ENCODE measurements at regions not wholly inside any gene's neighbourhood (a gene's known extent, or its start where the extent isn't known, plus 50 kb on each side); places are given as distances from the start of the nearest gene placed in this dataset.

DNA sequence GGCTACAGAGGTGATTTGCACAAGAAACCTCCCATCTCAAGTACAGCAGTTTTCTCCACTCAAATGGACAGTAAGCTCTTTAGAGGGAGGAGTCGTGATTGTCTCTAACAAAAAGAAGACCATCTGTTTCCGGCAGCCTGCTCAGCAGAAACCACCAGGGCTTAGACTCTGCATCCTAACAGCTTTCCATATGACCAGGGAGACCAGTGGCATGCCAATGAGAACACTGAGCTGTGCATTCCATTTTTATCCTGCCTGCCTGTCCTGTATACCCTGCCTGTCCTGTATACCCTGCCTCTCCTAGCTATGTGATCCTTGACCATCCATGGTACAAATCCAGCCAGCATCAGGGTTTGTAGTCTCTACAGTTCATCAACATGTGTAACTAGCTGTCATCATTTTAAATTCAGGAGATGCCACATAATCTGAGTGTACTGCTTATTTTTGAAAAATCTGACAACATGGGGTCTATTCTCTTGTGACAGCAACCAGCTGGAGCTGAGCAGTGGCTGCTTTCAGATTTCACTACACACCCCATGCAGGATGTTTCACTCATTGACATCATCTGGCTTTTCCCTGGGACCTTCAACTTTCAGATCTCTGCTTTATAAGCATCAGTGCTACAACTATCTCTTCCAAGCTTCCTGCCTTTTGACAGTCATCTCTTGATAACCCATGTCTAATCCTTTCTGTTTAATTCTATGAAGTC is 50.5 kb upstream of the POU2AF2 start:
- no peak for DNase-seq

DNA sequence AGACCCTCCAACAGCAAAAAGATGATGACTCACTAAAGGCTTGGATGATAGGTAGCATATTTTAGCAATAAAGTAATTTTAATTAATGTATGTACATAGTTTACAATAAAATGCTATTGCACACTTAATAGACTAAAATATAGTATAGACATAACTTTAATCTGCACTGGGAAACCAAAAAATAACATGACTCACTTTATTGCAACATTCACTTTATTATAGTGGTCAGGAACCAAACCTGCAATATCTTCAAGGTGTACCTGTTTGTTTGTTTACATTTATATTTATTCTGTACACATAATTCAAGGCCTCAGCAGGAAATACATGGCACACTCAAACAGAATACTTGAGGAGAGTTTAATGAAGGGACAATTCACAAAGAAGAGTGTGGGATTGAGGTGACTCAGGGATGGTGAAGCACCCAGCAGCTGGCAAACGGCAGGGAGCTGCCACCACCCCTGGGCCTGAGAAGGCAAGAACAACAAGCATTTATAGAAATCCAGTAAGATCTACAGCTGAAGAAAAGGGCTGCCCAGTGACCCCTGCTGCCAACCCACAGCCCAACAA is 51.5 kb upstream of the POU2AF2 start:
- DNase-seq, result no peak

DNA sequence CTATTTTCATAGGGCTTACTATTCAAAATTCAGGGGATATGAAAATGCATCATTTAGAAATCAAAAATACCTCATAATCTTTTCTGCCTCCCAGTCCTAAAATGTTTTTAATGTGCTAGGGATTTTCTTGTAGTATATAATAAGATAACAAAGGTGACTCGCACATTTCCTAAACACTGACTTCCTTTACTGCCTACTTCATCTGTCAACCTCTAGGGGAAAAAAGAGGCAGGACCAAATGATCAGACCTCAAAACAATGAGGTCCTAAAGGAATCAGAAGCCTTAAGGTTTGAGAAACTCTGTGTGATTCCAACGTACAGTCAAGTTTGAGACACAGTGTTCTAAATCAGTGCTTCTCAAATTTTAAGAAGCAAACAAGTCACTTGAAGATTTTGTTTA is 56.1 kb upstream of the POU2AF2 start:
- DNase-seq, result no peak

DNA sequence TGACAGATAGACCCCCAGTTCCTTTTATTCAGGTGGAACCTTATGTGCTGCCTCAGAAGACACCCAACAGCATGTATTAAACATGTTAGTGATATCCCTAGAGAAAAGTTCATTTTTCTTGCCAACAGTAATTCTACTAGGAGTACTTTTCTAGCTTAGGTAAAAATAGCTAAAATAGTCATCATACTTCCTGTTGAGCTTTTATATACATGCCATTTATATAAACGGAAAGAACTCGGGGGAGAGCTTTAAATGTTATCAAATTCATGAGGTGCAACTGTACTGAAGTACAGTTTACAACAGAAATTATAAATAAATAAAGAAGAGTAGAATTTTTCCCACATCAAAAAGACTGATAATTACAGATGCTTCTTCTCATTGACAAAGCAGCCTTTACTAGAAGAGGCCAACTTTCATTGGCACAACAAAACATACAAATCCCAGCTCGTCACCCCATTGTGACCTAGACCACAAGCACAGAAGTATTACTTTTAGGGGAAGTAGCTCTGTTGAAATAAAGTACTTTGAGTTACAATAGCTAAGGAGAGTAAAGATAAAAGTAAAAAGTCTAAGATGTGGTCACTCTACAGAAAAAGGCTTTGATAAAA is 59.1 kb upstream of the POU2AF2 start:
- no peak for DNase-seq

DNA sequence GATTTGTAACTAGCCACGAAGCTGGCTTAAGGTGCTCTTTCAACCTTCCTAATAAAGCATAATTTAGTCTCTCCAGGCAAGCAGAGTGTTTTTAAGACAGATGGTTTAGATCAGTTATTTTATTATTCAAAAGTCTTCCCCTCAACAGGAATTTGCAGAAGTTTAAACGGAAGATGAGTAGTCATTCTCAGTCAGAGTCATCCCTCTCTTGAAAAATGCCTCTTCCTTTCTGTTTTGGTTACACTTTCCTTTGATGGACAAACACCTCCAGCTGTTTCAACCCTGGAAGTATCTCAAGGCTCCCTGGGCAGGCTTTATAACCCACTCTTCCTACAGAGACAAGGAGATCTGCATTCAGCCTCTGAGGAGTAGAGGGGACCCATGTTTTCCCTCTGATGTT is 60.3 kb upstream of the POU2AF2 start:
- DNase-seq, result no peak

DNA sequence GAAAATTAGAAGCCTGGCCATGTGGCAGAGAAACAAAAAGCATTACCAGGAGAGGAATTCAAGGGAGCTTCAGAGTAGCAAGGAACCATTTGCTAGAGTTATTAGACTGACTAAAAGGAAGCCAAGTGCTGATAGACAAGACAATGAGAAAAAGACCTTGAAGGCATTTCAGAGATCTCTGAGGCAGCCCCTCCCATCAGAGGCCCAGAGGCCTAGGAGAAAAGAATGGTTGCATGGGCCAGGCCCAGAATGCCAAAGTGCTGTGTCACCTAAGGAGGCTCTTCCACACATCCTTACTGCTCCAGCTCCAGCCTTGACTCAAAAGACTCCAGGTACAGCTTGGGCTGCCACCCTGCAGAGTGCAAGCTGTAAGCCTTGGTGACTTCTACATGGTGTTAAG is 61.8 kb upstream of the POU2AF2 start:
- no peak for DNase-seq

DNA sequence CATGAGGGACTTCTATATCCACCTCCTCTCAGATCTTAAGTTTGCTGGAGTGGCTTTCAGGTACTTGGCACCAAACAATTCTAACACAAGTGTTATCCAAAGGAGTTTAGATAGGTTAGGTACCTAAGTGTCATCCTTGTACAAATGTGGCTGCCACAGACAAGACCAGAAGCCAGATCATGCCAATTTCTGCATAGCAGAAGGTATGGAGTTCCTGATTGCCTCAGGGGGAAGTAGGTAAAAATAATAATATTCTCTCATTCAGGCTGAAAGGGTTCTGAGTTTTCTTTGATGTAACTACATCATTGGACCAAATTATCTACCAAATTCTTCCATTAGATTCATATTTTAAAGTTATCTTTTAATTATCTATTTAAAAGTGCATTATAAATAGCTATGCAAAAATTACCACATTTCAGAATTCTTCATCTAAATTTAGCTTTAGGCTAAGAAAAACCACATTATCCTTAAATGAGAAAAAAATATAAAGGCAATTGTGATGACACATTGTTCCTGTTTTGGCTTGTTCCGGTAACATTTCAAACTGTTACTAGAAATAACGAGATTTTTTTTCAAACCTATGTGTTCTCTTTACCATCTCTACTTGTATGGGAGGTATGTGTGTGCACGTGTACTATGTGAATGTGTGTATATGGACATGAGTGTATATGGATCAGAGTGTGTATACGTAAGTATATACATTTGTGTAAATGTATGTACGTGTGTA is 66.2 kb upstream of the POU2AF2 start:
- no peak for DNase-seq

DNA sequence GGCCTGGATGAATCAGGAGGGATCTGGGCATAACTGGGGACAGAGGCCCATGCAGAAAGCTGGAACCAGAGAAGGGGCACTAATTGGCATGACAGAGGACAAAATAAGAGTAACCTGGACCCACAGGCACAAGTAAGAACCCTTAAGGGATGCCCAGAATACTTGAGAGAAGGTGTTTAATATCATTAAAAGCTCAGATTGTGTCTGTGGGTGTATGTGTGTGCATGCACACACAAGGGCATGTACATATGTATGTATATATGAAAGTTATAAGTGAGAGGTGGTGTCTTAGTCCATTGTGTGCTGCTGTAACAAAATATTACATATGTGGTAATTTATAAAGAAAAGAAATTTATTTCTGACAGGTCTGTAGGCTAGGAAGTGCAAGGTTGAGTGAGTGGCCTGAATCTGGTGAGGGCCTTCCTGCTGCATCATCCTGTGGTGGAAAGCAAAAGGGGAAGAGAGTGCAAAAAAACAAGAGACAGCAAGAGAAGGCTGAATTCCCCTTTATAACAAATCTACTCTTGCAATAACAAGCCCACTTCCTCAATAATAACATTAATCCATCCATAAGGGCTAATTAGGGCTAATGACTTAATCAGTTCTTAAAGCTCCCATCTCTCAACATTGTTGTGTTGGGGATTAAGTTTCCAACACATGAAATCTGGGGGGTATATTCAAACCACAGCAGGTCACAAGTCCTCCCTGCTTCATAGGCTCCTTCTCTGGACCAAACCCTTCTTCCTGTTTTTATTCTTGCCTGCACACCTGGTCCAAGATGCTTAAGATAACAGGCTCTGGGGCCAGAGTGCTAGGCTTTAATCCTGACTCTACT is 68.3 kb upstream of the POU2AF2 start:
- no peak for DNase-seq

DNA sequence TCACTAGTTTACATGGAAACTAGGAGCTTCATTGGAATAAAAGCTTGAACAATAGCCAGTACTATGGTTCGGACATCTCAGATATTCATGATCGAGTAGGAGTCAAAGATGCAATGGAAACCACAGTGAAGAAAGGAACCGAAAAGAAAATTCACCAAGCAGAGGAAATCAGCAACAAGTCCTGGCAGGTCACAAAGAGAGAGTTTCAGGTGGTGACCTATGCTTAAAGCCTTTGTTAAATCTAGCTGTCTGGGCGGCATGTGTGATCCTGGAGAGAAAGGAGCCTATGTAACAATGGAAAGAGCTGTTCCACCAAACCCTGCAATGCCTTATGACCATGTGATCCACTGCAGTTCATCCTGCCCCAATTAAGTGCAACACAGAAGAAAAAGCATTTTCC is 68.9 kb upstream of the POU2AF2 start:
- DNase-seq, result no peak

DNA sequence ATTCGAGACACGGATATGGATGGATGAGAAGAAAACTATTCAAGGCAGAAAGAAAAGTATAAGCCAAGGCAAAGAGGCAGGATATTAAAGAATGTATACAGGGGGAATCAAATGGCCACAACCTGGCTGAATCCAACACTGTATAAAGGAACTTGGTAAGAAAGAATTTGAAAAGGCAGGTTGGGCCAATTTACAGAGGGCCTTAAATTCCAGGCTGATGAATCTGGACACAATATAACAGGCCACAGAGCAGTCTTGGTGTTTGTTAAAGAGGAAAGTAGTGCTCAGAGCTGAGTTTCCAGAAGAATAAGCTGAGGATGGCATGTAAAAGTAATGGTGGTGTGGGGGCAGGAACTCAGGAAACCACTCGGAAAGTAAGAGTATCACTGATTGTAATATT is 72.3 kb upstream of the POU2AF2 start:
- no peak for DNase-seq

DNA sequence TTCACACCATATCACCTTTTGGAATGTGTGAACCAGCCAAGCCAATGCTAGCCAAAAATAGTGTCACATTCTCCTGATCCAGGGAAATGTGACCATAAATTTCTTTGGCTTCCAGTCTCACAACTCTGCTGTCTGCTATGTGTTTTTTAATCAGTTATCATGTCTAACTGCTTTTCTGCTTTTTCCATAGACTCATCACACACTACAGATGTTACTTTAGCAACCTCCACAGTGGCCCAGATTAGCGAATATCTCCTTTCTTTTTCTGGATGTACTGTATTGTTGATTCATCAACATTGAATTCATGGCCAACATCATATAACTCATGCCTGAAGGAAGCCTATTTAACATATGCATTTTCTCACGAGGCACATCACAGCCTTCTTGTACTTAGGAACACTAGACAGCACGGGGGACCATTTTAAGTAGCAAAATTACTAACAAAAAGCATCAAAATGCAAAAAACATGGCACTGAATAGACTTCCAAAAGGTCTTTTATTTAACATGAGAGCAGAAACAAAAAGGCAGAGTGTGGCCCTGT is 73.1 kb upstream of the POU2AF2 start:
- no peak for DNase-seq

DNA sequence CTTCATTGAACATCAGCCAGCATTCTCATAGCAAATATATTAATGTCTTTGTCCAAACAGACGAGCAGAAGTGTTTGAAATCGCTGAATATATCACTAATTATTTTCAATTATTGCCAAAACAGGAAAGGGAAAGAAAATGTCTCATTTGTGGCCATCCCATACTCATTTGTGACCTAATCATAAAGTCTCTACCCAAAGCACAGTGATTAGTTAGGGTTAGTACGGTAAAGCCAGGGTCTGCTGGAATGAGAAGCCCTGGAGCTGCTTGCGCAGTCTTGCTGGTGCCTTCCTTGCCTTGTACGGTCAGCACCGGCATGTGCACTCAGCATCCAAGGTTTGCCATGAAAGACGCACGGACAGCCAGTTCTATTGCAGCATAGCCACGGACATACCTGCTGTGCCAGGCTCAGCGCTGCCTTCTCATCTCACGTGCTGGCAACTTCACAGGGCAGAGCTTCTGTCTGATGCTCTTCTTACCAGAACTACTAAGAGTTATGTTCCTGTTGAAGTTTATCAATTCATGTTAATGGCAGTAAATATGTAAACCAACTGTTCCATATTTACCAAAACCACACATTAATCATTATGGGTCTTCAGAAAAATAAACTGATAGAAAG is 74.7 kb upstream of the POU2AF2 start:
- no peak for DNase-seq

DNA sequence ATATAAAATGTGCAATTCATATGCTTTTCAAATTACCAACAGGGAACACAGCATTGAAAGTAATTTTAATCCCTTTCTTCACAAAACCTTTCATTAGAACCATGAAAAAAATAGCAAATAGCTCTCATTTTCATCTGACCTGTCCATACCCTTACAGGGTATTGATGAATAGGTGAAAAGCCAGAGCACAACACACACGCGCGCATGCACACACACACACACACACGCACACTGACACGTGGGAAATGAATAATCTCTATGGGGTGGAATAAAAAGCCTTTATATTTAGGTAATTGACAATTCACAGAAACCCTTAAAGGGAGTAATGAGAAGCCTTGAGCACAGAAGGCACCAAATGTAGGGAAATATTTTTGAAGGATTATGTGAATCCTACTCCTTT is 76.2 kb upstream of the POU2AF2 start:
- DNase-seq, result no peak

DNA sequence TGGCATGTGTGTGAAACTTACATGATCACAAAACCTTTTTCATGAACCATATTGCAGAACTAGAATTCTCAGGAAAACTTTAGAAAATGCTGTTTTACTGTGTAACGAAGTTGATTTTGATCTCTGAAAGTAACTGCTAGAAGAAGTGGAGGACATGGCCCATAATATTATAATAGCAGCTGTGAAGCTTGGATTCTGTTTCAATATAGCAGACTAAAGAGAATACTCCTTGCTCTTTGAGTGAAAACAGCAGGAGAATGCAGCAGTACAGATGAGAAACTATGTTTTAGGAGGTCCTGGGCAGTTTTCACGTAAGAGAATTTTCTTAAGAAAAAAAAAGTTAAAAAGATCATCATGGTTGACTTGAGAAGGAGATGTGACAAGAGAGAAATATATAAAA is 76.7 kb upstream of the POU2AF2 start:
- no peak for DNase-seq

DNA sequence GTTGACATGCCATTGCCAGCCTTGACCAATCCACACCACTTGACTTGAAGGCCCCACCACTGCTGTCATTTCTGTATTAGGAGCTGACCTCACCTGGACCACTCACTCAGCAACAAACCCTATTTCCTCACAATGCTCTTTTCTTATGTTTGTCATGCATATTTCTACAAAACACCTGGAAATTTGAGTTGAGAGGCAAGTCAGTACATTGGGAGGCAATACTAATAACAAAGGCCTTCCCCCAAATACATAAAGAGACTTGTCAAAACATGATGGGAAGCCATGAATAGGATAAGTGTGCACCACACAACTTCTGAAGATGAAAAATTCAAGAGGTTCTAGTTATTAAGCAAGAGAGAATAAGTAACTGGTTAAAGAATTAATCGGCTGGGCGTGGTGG is 77.9 kb upstream of the POU2AF2 start:
- DNase-seq, result no peak

DNA sequence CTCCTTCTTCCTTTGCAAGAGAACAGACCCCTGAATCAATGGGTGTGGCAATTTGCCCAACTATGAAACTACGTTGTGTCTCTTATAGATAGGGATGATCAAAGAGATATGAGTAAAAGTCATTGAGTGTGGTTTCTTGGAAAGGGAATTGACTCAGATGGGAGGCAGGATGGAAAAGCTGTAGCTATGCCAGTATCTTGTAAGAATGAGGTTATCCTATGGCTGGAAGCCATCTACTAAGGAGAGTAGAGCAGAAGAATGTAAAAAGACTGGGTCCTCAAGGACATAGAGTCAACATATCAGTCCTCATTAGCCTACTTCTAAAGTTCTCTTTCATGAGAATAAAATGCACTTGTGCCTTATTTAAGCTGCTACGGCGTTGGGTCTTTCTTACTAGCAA is 78.9 kb upstream of the POU2AF2 start:
- DNase-seq, result no peak

DNA sequence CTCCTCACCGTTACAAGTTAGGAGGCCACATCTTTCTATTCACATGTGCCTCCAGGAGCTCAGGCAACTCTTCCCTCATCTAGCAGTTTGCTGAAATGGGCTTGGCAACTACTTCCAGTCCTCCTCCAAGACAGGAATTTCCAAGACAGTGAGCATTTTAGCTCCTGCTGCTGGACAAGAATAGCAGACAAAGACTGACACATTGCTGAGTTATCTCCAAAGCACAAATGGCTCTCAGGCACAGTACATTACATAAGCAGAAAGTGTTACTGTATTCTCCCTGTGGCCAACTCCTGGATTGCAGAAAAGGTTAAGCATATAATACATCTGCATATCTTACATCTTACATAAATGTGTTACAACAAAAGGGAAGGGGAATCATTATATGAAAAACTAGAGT is 83.2 kb upstream of the POU2AF2 start:
- no peak for DNase-seq

DNA sequence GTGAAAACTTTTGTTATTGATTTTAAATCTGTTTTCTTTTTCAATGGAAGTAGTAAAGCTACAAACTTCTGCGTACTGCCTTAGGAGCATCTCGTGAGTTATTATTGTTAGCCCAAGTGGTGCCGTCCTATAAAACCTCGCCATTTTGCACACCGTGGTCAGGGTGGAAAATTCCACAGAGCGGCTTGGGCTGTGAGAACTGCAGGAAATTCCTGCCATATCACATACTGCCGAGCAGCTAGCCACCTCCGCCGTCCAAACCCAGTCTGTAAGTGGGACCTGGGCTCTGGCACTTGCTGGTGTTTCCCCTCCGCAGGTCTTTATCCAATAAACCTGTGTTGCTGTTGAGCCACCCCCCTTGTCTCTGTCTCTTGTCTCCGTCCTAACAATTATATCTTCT is 88.0 kb upstream of the POU2AF2 start:
- DNase-seq, result no peak

DNA sequence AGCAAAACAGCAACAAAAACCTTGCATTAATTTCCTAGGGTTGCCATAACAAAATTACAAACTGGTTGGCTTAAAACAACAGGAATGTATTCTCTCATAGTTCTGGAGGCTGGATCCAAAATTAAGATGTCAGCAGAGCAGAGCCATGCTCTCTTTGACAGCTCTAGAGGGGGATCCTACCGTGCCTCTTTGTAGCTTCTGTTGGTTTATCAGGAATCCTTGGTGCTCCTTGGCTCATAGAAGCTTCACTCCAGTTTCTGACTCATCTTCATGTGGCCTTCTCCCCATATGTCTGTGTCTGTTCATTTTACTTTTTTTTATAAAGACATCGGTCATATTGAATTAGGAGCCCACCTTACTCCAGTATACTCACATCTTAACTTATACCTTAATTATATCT is 90.5 kb upstream of the POU2AF2 start:
- no peak for DNase-seq

DNA sequence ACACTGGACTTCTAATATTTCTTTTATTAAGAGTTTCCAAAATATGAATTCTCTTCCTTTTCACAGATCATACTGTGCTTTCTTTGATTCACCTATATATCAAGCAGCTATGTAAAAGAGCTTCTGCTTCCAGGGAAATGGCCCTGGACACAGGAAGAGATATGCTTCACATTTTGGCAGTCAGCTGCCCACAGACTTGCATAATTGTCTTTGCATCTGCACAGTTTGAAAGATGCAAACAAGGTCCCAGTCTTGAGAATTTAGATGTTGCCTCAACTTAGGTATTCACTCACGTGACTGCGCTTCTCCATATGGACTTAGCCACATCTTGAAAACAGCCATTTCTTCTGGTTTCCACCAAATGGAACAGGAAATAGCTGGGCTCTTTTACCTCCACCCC is 92.3 kb upstream of the POU2AF2 start:
- DNase-seq, result no peak

DNA sequence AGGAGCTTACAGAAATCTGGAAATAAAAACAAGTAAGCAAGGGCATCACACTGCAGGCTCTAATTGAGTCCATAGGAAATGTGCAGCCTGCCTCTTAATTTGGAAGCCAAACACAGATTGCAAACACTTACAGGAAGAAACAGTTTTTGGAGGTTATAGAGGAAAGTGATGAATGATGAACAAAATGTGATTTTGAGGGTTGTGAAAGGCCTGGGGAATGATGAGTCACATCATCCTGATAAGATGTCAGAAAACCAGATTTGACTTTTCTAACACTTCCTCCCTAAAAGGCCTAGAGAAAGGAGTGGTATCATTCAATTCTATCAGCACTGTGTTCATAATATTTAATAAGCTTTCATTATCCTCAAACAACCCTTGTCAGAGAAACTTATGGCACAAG is 96.6 kb upstream of the POU2AF2 start:
- DNase-seq, result no peak

DNA sequence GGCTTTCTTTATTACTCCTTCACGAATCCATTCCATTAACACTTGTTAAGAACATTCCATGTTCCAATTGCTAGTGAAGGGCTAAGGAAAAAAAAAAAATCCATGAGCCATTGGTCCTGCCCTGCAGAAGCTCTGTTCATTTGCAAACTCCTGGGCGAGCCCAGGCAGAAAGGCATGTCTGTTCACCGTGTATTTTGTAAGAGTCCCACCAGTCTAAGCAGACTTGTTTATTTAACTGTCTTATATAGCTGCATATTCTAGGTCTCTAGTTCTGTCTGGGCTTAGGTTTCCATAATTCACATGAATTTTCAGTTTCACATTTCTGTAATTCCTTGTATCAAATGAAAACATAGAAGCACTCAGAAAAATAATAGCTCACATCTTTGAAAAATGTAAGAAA is 97.4 kb upstream of the POU2AF2 start:
- DNase-seq, result no peak

DNA sequence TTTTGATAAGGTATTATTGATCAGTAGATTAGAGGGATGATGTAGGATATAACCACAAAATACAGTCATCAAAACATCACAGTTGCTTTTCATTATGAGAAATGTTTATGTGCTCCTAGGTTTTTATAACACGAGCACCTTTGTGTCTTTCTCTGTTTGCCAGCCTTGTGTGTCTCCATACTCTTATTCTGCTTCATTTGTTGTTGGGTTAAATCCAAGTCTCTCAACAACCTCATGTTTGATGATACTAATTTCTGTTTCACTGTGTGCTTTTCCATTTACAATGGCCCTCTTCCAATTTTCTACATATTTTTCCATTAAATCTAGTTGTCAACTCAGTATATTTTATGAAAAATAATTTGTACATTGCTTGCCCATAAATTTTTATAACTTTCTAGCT is 107.7 kb upstream of the POU2AF2 start:
- DNase-seq, result peak; percentile 30

Data from NCI-H345 (cell line).